ENCODE measurements at regions not wholly inside any gene's neighbourhood (a gene's known extent, or its start where the extent isn't known, plus 50 kb on each side); places are given as distances from the start of the nearest gene placed in this dataset.
"Not testable (repeated sequence)": the region's sequence is repeated elsewhere in the genome, so short reads cannot be mapped to it uniquely, and the experiment has no call there.

DNA sequence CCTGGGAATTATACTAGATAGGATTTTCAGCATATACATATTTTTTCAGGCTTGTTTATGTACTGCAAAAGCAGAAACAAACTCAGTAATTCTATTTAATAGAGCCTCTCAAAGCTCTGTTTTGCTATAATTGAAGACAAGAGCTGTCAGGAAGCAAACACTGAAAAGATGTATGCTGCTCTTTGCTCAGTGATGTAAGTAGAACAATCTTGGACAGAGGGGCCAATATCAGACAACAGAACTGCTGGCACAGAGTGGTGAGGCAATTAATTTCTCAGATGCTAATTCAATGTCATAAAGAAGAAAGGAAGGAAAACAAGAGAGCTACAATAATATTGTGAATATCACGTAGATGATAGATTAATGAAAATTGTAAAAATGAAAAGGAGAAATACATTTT is 663.3 kb upstream of the ADGRB3 start:
- intact Hi-C loops (cut with DNase I) = no loop called here

DNA sequence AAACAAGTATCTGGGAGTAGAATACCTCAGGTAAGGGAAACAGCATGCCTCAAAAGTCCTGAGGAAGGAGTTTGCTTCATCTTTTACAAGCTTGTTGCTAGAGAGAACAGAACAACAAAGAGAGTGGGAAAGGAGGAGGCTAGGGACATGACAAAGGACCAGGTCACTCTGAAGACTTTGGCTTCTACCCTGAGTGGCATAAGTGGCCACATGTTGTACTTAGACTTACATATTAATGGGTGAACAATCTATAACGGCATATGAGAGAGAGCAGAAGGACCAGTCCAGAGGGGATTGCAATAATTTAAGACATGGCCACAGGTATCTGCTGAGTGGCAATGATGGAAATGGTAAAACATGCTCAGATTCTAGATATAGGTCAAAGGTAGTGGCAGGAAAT is 668.3 kb upstream of the ADGRB3 start:
- no peak for DNase-seq (ENCODE audit: low spot score)
- intact Hi-C loops (cut with DNase I) = no loop called here

More for the DNA sequence above, 663.3 kb upstream of the ADGRB3 start:
- no peak for DNase-seq (ENCODE audit: low spot score)

- DNase-seq (ENCODE audit: low spot score) = no peak
- intact Hi-C loops (cut with DNase I) = no loop called here
Measured at GRCh38 chr6:67956352-67956751, 678.7 kb upstream of the ADGRB3 start.

DNA sequence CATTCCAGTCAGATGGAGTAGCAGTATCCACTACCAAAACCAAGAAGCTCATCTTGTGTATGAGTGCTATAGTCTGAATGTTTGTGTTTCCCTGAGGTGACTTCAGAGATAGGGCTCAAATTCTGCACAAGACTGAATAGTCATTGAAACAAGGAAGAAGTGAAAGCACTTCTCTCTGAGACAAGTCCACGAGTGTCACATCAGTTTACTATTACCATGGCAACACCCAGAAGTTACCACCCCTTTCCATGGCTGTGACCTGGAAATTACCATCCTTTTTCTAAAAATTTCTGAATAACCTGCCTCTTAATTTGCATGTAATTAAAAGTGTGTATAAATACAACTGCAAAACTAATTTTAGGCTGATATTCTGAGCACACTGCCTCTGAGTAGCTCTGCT is 682.1 kb upstream of the ADGRB3 start:
- no peak for DNase-seq (ENCODE audit: low spot score)
- intact Hi-C loops (cut with DNase I) = no loop called here

DNA sequence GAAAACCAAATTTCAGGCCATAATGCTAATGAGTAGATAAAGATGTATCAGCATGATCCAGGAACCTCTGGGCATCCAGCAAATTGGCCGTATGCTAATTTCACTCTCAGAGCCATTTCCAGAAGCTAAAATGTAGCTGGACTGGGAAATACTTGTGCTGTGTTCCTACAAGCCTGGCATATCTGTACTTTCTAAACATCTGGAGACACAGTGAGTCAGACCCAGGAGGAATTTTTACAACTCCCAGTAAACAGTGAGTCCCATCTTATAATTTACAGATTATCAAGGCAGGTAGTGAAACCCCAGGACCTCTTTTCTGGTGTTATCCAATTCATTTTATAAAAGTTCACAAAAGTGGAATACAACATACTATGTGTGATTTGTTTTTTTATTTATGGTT is 683.0 kb upstream of the ADGRB3 start:
- intact Hi-C loops (cut with DNase I) = no loop called here
- DNase-seq (ENCODE audit: low spot score) = no peak

DNA sequence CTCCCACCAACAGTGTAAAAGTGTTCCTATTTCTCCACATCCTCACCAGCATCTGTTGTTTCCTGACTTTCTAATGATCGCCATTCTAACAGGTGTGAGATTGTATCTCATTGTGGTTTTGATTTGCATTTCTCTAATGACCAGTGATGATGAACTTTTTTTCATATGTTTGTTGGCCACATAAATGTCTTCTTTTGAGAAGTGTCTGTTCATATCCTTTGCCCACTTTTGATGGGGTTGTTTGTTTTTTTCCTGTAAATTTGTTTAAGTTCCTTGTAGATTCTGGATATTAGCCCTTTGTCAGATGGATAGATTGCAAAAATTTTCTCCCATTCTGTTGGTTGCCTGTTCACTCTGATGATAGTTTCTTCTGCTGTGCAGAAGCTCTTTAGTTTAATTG is 687.3 kb upstream of the ADGRB3 start:
- DNase-seq (ENCODE audit: low spot score); intact Hi-C loops (cut with DNase I): not testable (repeated sequence)

DNA sequence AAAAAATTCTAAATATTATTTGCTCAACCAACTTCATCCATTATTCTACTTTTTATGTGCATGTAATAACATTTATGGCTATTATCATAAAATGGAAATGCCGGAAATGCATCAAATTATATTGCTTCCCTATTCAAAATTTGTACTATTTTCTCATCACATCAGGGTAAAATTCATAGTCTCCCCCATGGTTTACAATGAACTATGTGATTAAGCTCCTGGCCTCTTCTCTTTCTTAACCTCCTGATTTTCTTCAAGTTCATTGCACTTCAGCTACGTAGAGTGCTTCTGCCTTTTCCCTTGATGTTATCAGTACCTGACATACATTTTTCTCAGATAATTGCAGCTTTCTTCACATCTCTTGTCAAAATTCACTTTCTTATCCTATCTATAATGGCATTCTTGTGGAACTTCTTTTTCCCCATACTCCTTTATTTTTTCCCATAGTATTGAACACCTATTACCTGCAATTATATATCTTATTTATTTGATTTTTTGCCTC is 699.1 kb upstream of the ADGRB3 start:
- intact Hi-C loops (cut with DNase I) = no loop called here
- DNase-seq (ENCODE audit: low spot score) = no peak

- intact Hi-C loops (cut with DNase I) = no loop called here
- DNase-seq (ENCODE audit: low spot score) = no peak
Measured at GRCh38 chr6:67933278-67933677, 701.8 kb upstream of the ADGRB3 start.

DNA sequence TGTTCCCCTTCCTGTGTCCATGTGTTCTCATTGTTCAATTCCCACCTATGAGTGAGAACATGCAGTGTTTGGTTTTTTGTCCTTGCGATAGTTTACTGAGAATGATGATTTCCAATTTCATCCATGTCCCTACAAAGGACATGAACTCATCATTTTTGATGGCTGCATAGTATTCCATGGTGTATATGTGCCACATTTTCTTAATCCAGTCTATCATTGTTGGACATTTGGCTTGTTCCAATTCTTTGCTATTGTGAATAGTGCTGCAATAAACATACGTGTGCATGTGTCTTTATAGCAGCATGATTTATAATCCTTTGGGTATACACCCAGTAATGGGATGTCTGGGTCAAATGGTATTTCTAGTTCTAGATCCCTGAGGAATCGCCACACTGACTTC is 712.5 kb upstream of the ADGRB3 start:
- DNase-seq (ENCODE audit: low spot score); intact Hi-C loops (cut with DNase I): not testable (repeated sequence)

DNA sequence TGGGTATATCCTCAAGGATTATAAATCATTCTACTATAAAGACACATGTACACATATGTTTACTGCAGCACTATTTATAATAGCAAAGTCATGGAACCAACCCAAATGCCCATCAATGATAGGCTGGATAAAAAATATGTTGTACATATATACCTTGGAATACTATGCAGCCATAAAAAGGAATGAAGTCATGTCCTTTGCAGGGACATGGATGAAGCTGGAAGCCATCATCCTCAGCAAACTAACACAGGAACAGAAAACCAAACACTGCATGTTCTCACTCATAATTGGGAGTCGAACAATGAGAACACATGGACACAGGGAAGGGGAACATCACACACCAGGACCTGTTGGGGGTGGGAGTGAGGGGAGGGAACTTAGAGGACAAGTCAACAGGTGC is 715.0 kb upstream of the ADGRB3 start:
- intact Hi-C loops (cut with DNase I); DNase-seq (ENCODE audit: low spot score): not testable (repeated sequence)

- DNase-seq (ENCODE audit: low spot score) = no peak
- intact Hi-C loops (cut with DNase I) = no loop called here
Measured at GRCh38 chr6:67916399-67916798, 718.7 kb upstream of the ADGRB3 start.

DNA sequence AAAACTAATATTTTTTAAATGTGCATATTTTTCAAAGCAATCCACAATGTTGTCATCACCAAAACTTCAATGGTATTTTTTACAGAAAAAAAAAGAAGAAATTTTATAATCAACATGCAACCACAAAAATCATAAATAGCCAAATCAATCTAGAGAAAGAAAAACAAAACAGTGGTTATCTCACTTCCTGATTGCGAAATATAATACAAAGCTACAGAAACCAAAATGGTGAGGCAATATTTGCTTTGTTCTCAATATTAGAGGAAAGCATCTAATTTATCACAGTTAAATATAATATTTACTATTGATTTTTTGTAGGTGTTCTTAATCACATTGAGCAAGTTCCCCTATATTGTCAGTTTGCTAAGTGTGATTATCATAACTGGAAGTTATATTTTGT is 720.7 kb upstream of the ADGRB3 start:
- intact Hi-C loops (cut with DNase I) = no loop called here
- DNase-seq (ENCODE audit: low spot score) = no peak

- intact Hi-C loops (cut with DNase I) = no loop called here
- no peak for DNase-seq (ENCODE audit: low spot score)
Measured at GRCh38 chr6:67909354-67909753, 725.7 kb upstream of the ADGRB3 start.

DNA sequence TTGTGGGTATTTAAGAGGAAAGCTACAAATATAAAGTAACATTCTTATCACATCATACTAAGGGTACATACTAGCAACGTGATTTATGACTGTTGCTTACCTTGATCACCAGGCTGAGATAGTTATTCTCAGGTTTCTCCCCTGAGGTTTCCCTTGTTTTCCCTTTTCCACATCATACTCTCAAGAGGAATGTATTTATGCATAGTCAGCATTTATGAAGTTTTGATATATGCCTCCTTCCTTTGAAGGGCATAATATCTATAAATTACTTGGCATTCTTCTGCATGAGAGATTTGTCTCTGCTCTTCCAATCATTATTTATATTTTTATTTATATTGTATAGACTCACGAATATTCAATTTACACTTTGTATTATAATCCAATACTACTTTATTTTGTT is 726.7 kb upstream of the ADGRB3 start:
- intact Hi-C loops (cut with DNase I) = no loop called here
- DNase-seq (ENCODE audit: low spot score) = no peak

- DNase-seq (ENCODE audit: low spot score); intact Hi-C loops (cut with DNase I): not testable (repeated sequence)
Measured at GRCh38 chr6:67904735-67905134, 730.3 kb upstream of the ADGRB3 start.

DNA sequence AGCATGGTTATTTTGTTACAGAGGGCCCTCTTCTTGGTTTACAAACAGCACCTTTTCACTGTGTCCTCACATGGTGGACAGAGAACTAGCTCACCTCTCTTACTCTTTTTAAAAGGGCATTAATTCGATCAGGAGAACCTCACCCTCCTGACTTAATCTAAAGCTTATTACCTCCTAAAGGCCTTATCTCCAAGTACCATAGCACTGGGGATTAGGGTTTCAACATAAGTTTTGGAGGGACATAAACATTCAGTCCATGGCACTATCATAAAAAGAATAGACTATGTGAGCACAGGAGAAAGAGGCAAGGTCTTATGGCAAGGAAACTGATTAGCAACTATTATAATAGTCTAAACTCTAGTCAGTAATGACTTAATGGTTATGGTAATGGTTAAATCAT is 736.2 kb upstream of the ADGRB3 start:
- intact Hi-C loops (cut with DNase I) = no loop called here
- no peak for DNase-seq (ENCODE audit: low spot score)

DNA sequence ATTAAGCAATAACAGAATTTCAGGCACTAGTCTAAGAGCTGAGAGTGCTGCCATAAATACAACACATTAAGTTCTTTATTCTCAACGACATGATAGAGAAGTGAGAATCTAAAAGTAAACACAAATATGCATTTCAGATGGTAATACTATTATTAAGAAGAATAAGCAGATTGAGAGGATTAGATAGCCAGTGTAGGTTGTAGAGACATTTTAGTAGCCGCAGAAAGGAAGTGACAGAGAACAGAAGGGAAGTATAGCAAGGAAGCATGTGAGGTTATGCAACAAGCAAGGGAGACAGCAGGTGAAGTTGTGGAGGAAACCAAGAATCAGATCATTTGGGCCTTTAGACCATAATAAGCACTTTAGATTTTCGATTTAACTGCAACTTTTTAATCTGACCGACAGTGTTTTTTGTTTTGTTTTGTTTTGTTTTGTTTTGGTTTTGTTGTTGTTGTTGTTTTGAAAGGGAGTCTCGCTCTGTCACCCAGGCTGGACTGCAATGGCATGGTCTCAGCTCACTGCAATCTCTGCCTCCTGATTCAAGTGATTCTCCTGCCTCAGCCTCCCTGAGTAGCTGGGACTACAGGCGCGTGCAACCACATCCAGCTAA is 737.0 kb upstream of the ADGRB3 start:
- intact Hi-C loops (cut with DNase I) = no loop called here
- DNase-seq (ENCODE audit: low spot score) = no peak

DNA sequence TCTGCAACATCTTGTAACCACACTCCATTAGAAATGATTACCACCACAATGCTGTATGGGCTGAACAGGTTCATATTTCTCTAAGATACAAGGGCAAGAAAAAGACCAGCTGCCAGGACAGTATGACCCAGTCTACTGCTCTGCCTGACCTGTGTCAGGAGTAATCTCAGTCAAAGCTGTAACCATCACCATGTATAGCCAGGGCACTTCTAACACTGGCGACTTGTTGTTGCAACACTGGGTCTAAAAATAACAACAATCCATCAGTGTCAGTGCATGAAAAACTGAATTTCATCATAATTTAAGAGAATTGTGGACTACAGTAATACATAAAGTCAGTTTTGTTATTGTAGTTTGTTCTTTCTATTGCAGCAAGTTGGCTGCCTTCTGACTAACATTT is 738.6 kb upstream of the ADGRB3 start:
- no peak for DNase-seq (ENCODE audit: low spot score)
- intact Hi-C loops (cut with DNase I) = no loop called here

DNA sequence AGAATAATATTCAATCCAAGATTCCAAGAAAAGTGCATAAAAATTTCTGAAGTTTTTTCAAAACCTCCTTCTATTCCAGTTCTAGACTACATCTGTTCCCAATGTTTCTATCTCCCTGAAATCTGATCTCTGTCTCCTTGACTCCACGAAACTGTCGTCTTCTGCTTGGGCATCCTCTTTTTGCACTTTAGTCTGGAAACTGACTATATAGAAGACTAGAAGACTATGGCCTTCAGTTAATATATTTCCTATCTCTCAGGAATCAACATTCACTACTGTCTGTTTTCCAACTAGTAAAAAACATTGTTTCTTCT is 745.4 kb upstream of the ADGRB3 start:
- no peak for DNase-seq (ENCODE audit: low spot score)
- intact Hi-C loops (cut with DNase I) = no loop called here

DNA sequence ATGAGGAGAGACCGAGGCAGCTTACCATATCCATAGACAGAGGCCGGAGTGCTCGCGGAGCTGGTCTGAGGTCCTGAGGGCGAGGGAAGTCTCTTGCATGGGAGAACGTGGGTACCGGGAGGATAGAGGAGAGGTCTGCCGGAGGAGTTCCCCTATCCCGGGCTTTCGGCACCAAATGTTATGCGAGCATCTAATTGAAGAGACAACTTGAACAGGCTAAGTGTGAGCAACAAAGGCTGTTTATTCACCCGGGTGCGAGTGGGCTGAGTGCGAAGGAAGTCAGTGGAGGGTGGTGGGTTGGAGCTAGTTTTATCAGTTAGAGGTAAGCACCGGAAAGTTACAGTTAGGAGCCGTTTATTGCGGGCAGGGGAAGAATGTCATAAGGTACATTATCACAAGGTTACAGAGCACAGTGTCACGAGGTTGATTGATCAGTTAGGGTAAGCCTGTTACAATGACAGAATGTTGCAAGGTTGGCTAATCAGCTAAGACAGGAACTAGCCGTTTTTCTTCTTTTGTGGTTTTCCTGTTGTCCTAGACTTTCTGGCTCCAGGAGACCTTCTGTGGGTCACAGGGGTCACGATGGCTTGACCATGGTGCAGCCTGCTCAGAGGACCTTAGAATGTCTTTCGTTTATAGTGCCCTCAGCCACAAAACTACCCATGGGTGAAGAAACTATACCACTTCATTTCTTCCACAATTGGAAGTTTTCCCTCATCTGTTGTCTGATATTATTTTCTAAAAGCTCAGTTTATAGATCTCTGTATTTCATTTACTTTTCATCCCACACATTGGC is 746.0 kb upstream of the ADGRB3 start:
- DNase-seq (ENCODE audit: low spot score) = no peak
- intact Hi-C loops (cut with DNase I) = no loop called here

DNA sequence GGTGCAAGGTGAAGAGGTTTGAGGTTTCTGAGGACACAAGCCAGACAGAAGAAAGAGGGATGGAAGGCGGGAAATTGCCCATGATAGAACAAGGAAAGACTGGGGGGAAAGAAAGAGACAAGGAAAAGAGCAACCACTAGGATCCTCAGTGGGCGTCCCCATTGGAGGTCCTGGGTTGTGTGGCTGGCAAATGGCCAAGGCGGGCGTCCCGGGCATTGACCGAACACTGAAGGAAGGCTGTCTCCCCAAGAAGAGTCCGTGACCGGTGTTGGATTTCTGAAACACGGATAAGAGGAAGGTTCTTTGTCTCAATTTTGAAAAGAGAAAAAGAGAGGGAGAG is 746.6 kb upstream of the ADGRB3 start:
- intact Hi-C loops (cut with DNase I) = no loop called here

More for the DNA sequence above, 746.6 kb upstream of the ADGRB3 start:
- no peak for DNase-seq (ENCODE audit: low spot score)
